ENCODE measurements at regions not wholly inside any gene's neighbourhood (a gene's known extent, or its start where the extent isn't known, plus 50 kb on each side); places are given as distances from the start of the nearest gene placed in this dataset.

GRCh38 chr2:234570476-234570875, 73.6 kb upstream of the ARL4C start:
- no peaks in the 10 kb centered on the region for H3K9me3 ChIP-seq

GRCh38 chr2:234569776-234570430, 73.0 kb upstream of the ARL4C start:
- H3K36me3 ChIP-seq = no peaks in the 10 kb centered on the region
- WGBS = 88% methylated on average over 3 of the region's 3 CpGs
- H3K9me3 ChIP-seq = no peaks in the 10 kb centered on the region
- TF ChIP-seq EP300 (IDR thresholded peaks at IDR 0.05) = no peak
- no peak for TF ChIP-seq POLR2AphosphoS5 (IDR thresholded peaks at IDR 0.05)
- TF ChIP-seq POLR2A (IDR thresholded peaks at IDR 0.05) = no peak
- TF ChIP-seq CTCF (IDR thresholded peaks at IDR 0.05) = no peak
- H3K4me1 ChIP-seq = no peaks in the 10 kb centered on the region
- H3K27me3 ChIP-seq = peaks cover 3% of the 10 kb centered on the region
- DNase-seq (ENCODE audit: low spot score in 2 of 2) = no peak
- H3K4me3 ChIP-seq = no peak overlapping the region
- H3K27ac ChIP-seq = no peak overlapping the region

More at GRCh38 chr2:234570476-234570875, 73.6 kb upstream of the ARL4C start:
- Histone ChIP-seq H3K36me3 (no peaks in the 10 kb centered on the region), H3K27me3 (peaks cover 3% of the 10 kb centered on the region), H3K4me3 (no peak overlapping the region), H3K27ac (no peak overlapping the region), H3K4me1 (no peaks in the 10 kb centered on the region)
- WGBS = 80% methylated on average over 7 of the region's 7 CpGs
- TF ChIP-seq EP300 (IDR thresholded peaks at IDR 0.05) (no peak), POLR2A (IDR thresholded peaks at IDR 0.05) (no peak), CTCF (IDR thresholded peaks at IDR 0.05) (no peak), POLR2AphosphoS5 (IDR thresholded peaks at IDR 0.05) (no peak)
- DNase-seq (ENCODE audit: low spot score in 2 of 2) = no peak

- Histone ChIP-seq H3K4me1 (no peaks in the 10 kb centered on the region), H3K27me3 (no peaks in the 10 kb centered on the region), H3K4me3 (no peak overlapping the region), H3K27ac (no peak overlapping the region), H3K36me3 (no peaks in the 10 kb centered on the region), H3K9me3 (no peaks in the 10 kb centered on the region)
- no peak for DNase-seq (ENCODE audit: low spot score in 2 of 2)
- TF ChIP-seq EP300 (IDR thresholded peaks at IDR 0.05) (no peak), POLR2AphosphoS5 (IDR thresholded peaks at IDR 0.05) (no peak), POLR2A (IDR thresholded peaks at IDR 0.05) (no peak), CTCF (IDR thresholded peaks at IDR 0.05) (no peak)
- 85% methylated on average over 2 of the region's 2 CpGs for WGBS
Measured at GRCh38 chr2:234566622-234567021, 69.7 kb upstream of the ARL4C start.

GRCh38 chr2:234565842-234566619, 69.2 kb upstream of the ARL4C start:
- Histone ChIP-seq H3K27ac (no peak overlapping the region), H3K36me3 (no peaks in the 10 kb centered on the region), H3K9me3 (no peaks in the 10 kb centered on the region), H3K27me3 (no peaks in the 10 kb centered on the region), H3K4me3 (no peak overlapping the region), H3K4me1 (no peaks in the 10 kb centered on the region)
- TF ChIP-seq POLR2A (IDR thresholded peaks at IDR 0.05) (no peak), CTCF (IDR thresholded peaks at IDR 0.05) (no peak), POLR2AphosphoS5 (IDR thresholded peaks at IDR 0.05) (no peak), EP300 (IDR thresholded peaks at IDR 0.05) (no peak)
- 93% methylated on average over 10 of the region's 10 CpGs for WGBS
- no peak for DNase-seq (ENCODE audit: low spot score in 2 of 2)

GRCh38 chr2:234565201-234565600, 68.3 kb upstream of the ARL4C start:
- no peak for TF ChIP-seq POLR2A (IDR thresholded peaks at IDR 0.05)
- no peak for TF ChIP-seq EP300 (IDR thresholded peaks at IDR 0.05)
- no peak for TF ChIP-seq POLR2AphosphoS5 (IDR thresholded peaks at IDR 0.05)
- TF ChIP-seq CTCF (IDR thresholded peaks at IDR 0.05) = no peak
- 67% methylated on average over 1 of the region's 1 CpG for WGBS
- H3K27me3 ChIP-seq = no peaks in the 10 kb centered on the region
- H3K27ac ChIP-seq = no peak overlapping the region
- H3K9me3 ChIP-seq = no peaks in the 10 kb centered on the region
- no peaks in the 10 kb centered on the region for H3K4me1 ChIP-seq
- H3K4me3 ChIP-seq = no peak overlapping the region
- no peak for DNase-seq (ENCODE audit: low spot score in 2 of 2)
- H3K36me3 ChIP-seq = no peaks in the 10 kb centered on the region

All from suprapubic skin (tissue), 4 donors.